ENCODE measurements at regions not wholly inside any gene's neighbourhood (a gene's known extent, or its start where the extent isn't known, plus 50 kb on each side); places are given as distances from the start of the nearest gene placed in this dataset.

- Histone ChIP-seq H3K79me2 (ENCODE audit: insufficient read depth, low read length) (no peaks in the 10 kb centered on the region), H3K9ac (ENCODE audit: insufficient read depth, low read depth, low read length) (no peak overlapping the region), H3K4me2 (ENCODE audit: low read depth, low read length) (no peak overlapping the region), H3K4me1 (ENCODE audit: insufficient read depth, low read length) (no peaks in the 10 kb centered on the region), H3K9me3 (ENCODE audit: low read length) (0 out of 2 replicates have a peak, but pooled peaks cover 8% of the 10 kb centered on the region), H3K4me3 (replicated peaks in 1 of 3; ENCODE audit: insufficient read depth in 1 of 3, low read depth in 2 of 3, low read length in 3 of 3) (no peak overlapping the region), H3K36me3 (replicated peaks in 1 of 2; ENCODE audit: control insufficient read depth in 1 of 2, insufficient read depth in 2 of 2, low read length in 2 of 2) (no peaks in the 10 kb centered on the region), H4K20me1 (ENCODE audit: insufficient read depth, low read length) (no peaks in the 10 kb centered on the region), H2AFZ (ENCODE audit: low read length) (no peak overlapping the region), H3K27ac (ENCODE audit: extremely low read length, insufficient read depth, low read length) (no peak overlapping the region), H3K27me3 (ENCODE audit: control insufficient read depth in 1 of 2, insufficient read depth in 2 of 2, low read length in 2 of 2) (no peaks in the 10 kb centered on the region)
- ATAC-seq (no peak), FAIRE-seq (no peak), DNase-seq (ENCODE audit: low spot score) (no peak)
- no peak for TF ChIP-seq ZNF451 (CRISPR knock-in tag; IDR thresholded peaks at IDR 0.05)
- BruUV-seq (replicated peaks): no TSS peak
- CTCF ChIA-PET (ENCODE audit: low intra/inter-chr PET ratio, low total read pairs): no interaction called here
- POLR2A ChIA-PET: no interaction called here
- in situ Hi-C loops (cut with HindIII; ENCODE audit: extremely low pct_ligation_motif_present, low pct_unique_long_range_greater_than_20kb) (no loop called here), intact Hi-C loops (cut with micrococcal nuclease; ENCODE audit: unreplicated experiment) (no loop called here)
- 0% methylated on average over 1 of the region's 1 CpG for WGBS (ENCODE audit: low lambda C conversion rate)
Observed at GRCh38 chr3:166554023-166554422, 716.8 kb upstream of the BCHE start.

GRCh38 chr3:166533740-166534139 lies 696.5 kb upstream of the BCHE start:
- H3K4me1 ChIP-seq (ENCODE audit: insufficient read depth, low read length): no peaks in the 10 kb centered on the region
- no peak for ATAC-seq
- peaks cover 26% of the 10 kb centered on the region for H3K9me3 ChIP-seq (ENCODE audit: low read length)
- H3K36me3 ChIP-seq (replicated peaks in 1 of 2; ENCODE audit: control insufficient read depth in 1 of 2, insufficient read depth in 2 of 2, low read length in 2 of 2): no peaks in the 10 kb centered on the region
- H3K79me2 ChIP-seq (ENCODE audit: insufficient read depth, low read length): no peaks in the 10 kb centered on the region
- H3K9ac ChIP-seq (ENCODE audit: insufficient read depth, low read depth, low read length): no peak overlapping the region
- FAIRE-seq: no peak
- peak; percentile 25; the same call in 1 of the 2 replicates for TF ChIP-seq CEBPB (IDR thresholded peaks at IDR 0.05; ENCODE audit: borderline replicate concordance, low read depth, low read length)
- TF ChIP-seq ZBTB34 (CRISPR knock-in tag; IDR thresholded peaks at IDR 0.05): no peak
- in situ Hi-C loops (cut with HindIII; ENCODE audit: extremely low pct_ligation_motif_present, low pct_unique_long_range_greater_than_20kb): no loop called here
- ChIA-PET POLR2A (no interaction called here), CTCF (ENCODE audit: low intra/inter-chr PET ratio, low total read pairs) (no interaction called here)
- no peak for DNase-seq (ENCODE audit: low spot score)
- no peak overlapping the region for H2AFZ ChIP-seq (ENCODE audit: low read length)
- H3K27me3 ChIP-seq (ENCODE audit: control insufficient read depth in 1 of 2, insufficient read depth in 2 of 2, low read length in 2 of 2): no peaks in the 10 kb centered on the region
- 22% methylated on average over 2 of the region's 2 CpGs for WGBS (ENCODE audit: low lambda C conversion rate)
- H4K20me1 ChIP-seq (ENCODE audit: insufficient read depth, low read length): no peaks in the 10 kb centered on the region
- no peak overlapping the region for H3K4me2 ChIP-seq (ENCODE audit: low read depth, low read length)
- intact Hi-C loops (cut with micrococcal nuclease; ENCODE audit: unreplicated experiment): no loop called here
- no TSS peak for BruUV-seq (replicated peaks)
- no peak overlapping the region for H3K27ac ChIP-seq (ENCODE audit: extremely low read length, insufficient read depth, low read length)
- H3K4me3 ChIP-seq (replicated peaks in 1 of 3; ENCODE audit: insufficient read depth in 1 of 3, low read depth in 2 of 3, low read length in 3 of 3): no peak overlapping the region

All from HepG2 (cell line).